Activated CD4-positive, alpha-beta T cell treated with anti-CD3 and anti-CD28 coated beads, Interleukin-2, amount 50 U/mL, for 16 hours (primary cell): ENCODE measurements at regions not wholly inside any gene's neighbourhood (a gene's known extent, or its start where the extent isn't known, plus 50 kb on each side); places are given as distances from the start of the nearest gene placed in this dataset.
A peak's percentile ranks its signal among the peaks of the same experiment; 100 is the strongest.
"Not testable (repeated sequence)": the region's sequence is repeated elsewhere in the genome, so short reads cannot be mapped to it uniquely, and the experiment has no call there.

Source experiments
- DNase-seq: peaks from one replicate; pipeline ENCODE4 v3.0.0-alpha.2; 2020

DNA sequence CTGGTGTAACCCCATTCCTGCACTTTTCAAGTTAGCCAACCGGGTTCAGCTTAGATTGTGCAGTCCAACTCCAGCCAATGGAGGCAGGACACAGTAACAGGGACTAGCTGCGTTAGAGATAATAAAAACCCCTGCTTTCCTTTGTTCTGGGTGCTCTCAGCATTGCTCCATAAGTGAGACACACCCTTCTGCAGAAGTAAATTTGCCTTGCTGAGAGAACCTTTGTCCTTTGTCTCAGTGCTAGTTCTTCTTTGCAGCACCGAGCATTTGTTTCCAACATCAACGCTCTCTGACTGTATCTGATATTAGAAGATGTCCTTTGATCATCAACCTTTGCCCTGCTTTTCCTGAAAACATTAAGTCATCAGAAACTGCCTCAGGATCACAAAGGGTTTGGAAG lies 169.5 kb upstream of the OR13F1 start:
- no peak for DNase-seq

DNA sequence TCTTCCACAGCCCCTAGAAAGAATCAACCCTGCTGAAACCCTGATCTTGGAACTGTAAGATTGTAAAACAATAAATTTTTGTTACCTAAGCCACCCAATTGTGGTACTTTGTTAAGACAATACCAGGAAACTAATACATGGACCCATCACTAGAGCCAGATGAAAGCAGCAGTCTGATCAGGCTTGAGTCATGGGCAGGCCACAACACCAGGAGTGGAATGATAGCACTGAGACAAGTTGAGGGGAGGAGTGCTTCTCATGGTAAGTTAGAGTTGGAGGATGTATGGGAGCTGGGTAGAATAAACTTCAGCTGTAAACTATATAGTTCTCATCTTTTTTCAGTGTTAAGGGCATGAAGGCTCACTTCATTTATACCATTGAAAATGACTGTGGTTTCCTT lies 164.4 kb upstream of the OR13F1 start:
- no peak for DNase-seq

DNA sequence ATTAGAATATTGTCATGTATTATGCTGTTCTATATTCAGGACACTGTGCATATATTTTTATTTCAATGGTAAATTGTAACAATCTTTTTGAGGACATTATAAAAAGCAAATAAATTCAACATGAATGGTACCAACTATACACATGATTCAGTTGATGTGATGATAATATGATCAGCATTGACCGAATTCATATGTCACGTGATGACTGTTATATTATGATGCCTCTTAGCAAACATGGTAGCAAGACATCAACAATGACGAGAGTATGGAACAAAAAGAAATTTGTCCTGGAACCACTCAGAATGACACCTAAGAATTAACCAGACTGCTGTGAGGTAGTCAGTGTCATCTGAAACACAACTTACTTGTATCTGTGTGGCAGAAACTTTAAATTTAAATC lies 161.5 kb upstream of the OR13F1 start:
- no peak for DNase-seq

DNA sequence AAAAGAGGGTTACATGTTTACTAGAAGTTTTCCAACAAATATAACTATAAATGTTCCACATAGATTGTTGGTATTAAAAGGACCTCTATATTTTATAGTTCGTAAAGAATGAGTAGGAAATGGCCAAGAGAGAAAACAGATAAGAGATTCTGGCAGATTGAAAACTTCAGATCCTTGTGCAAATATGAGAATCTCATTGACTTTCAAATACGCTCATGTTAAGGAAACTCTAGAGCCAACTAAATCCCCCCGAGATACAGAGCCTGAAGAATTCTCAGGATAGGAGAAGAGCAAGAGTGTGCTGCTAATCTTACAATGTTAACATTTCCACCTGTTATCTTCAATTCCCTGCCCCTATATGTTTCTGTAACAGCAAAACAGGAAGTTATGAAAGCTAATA lies 159.0 kb upstream of the OR13F1 start:
- DNase-seq, result no peak

DNA sequence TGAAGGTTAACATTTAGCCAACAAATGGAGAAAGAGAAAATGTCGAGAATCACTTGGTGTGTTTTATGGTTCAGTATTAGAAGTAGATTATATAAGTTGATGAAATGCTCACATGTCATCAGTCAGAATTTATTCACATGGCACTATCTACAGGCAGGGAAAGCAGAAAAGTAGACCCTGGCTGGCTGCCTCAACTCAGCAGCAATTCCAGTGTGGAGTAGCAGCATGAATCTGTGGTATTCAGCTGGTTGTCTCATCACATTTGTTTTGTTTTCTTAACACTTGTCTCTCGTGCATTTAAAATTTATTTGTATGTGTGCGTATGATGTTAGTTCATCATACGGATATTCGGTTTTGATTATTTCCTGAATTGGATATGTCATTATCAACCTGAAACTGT lies 153.5 kb upstream of the OR13F1 start:
- DNase-seq, result no peak

DNA sequence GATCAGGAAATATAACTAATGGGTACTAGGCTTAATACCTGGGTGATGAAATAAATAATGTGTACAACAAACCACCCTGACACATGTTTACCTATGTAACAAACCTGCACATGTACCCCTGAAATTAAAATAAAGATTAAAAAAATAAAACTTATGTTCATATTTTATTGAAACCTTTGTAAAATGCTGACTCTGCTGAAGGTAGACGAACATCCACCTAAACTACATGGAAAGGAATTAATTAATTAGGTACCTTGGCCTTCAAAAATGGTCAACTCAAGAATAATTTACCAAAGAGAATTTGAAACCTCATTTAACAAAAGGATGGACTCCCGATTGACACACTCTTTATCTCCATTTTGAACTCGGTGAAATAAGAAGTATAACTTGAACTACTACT lies 152.3 kb upstream of the OR13F1 start:
- no peak for DNase-seq

DNA sequence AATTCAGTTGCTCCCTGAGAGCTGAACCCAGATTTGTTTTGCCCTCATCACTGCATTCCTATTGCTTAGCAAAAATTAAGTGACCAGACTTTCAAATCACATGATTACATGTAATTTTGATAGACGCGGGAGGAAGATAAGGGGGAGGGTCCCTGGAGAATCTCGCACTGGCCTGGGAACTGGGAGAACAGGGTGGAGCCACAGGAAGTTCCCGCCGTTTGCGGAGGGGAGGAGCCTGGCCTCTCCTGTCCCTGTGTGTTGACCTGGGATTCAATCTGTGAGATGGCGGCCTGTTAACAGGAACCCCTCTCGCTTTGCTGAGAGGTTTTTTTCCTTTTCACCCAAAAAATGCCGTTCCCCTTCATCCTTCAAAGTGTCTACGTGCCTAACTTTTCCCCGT lies 142.9 kb upstream of the OR13F1 start:
- no peak for DNase-seq

DNA sequence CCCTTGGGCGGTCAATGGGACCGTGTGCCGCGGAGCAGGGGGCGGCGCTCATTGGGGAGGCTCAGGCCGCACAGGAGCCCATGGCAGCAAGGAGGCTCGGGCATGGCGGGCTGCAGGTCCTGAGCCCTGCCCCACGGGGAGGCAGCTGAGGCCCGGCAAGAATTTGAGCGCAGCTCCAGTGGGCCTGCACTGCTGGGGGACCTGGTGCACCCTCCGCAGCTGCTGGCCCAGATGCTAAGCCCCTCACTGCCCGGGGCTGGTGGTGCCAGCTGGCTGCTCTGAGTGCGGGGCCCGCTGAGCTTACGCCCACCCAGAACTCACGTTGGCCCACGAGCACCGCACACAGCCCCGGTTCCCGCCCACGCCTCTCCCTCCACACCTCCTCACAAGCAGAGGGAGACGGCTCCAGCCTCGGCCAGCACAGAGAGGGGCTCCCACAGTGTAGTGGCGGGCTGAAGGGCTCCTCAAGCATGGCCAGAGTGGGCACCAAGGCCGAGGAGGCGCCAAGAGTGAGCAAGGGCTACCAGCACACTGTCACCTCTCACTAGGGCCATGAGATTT lies 141.1 kb upstream of the OR13F1 start:
- no peak for DNase-seq

DNA sequence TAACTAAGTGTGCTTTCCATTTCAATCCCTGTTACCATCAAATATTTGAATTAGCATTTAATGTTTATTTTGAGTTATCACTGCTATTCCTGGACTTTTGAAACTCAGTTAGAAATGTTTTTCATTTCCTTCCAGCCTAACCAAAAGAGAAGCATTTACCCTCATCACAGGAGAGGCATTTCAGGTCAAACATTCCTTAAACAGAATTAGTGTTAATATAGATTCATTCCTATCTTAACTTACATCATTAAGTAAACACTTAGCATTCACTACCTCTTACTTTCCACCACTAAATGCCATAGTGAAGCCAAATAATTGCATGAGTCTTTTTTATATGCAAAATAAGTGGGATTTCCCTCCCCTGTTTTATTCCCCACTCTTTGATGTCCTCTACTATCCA lies 136.6 kb upstream of the OR13F1 start:
- no peak for DNase-seq

DNA sequence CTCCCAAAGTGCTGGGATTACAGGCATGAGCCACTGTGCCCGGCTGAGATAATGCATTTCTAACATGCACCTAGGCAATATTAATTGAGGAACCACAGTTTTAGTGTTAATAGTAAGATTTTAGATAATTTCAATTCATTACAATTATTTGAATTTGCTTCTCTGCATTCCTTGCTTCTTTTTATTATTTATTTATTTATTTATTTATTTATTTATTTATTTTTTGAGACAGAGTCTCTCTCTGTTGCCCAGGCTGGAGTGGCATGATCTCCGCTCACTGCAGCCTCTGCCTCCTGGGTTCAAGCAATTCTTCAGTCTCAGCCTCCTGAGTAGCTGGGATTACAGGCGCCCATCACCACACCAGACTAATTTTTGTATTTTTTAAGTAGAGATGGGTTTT lies 135.7 kb upstream of the OR13F1 start:
- not testable (repeated sequence) for DNase-seq

DNA sequence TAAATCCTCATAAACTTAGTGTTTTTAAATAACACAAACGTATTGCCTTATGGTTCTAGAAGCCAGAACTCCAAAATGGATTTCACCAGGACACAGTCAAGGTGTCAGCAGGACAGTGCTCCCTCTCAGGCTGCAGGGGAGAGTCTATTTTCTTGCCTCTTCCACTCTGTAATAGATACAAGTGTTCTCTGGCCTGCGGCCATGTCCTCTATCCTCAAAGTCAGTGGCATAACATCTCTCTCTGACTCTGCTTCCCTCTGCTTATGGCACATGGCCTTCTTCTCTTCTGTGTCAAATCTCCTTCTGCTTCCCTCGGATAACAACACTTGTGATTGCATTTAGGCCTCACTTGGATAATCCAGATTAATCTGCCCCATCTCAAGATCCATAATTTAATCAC lies 129.4 kb upstream of the OR13F1 start:
- DNase-seq, result no peak

DNA sequence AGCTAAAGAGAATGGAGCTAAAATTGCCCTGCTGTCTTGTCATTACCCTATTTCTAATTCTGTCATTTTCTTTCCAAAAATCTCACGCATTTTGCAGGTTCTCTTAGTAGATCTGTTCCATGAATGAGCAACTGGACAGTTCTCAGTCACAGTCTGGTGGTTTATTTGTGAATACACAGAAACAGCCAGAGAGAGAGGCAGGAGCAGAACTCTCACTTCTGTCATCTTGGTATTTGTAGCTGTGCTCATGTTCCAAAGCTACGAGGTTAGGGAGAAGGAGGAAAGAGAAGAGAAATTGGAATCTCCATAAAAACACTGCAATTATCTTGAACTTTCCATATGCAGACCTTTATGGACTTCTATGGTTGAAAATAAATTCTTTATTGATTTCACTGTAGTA lies 118.0 kb upstream of the OR13F1 start:
- DNase-seq, result no peak

DNA sequence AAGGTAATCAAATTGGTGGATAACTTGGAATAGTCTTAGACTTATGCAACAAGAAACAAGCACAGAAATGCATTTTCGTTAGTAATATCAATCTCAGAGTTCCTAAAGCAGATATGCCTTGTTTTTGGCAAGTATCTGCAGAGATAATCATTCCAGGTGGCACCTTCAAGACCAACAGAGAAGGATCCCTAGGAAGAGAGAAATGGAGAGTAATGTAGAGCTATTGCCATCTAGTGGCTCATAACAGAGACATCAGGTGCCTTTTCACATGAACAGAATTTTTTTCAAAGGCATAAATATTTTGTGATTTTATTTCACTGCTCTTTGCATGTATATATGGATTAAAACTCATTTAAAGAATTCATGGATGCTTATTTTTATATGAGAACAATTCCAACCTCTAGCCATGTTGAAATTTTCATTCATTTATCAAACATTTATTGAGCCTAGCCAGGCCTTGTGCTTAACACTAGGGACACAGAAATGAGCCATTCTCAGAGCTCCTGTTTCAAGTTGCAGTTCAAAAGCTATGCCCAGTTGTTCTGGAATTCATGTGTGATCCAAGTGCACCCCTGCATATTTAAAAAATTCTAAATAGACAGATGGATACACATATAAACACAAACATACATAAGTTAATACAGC lies 117.5 kb upstream of the OR13F1 start:
- DNase-seq, result peak; percentile 5

DNA sequence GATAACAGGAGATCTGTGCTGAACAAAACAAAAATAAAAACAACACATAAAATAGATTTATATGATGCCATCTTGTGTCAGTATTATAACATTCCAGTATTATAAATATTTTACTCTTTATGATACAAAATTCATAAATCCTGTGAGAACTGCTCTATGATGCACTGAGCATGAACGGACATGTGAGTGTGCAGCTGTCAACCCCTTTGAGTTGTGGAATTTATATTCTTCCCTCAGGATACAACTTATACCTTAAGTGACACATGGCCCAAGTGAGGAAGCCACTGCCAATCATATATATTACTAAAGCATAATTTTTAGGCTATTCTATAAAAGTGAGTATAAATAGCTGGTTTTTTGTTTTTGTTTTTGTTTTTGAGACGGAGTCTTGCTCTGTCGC lies 116.0 kb upstream of the OR13F1 start:
- DNase-seq, result no peak

DNA sequence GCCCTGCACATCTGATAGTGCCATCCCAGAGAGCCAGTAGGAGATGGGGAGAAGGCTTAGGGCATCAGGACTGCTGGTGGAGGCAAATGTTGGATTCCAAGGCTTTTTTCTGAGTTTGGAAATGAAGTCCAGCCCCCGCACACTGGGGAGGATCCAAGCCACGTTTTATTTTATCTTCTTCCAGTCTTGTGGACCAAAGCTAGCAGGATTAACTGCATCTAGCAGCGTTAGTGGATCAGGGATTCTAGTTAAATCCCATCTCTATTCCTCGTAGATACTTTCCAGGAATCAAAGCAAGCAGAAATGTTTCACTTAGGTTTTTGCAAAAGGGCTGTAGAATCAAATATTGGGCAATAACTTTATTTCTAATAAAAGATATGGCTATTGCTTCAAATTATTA lies 114.7 kb upstream of the OR13F1 start:
- DNase-seq, result no peak

DNA sequence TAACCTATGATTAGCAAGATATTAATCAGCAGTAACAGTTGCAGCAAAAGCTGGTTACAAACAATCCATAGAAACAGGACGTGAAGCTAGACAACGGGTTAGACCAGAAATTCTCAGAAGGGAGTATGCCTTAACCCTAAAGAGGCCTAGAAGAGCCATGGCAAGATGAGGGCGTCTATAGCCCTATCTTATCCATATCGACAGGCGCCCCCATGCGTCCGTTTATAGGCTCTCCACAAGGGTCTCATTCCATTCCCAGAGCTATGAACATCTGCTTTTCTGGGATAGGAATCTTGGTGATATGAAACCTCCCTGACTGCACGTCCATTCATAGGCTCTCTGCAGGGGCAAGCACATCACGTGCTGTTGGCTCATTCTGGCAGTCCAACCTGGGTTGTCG lies 109.2 kb upstream of the OR13F1 start:
- DNase-seq, result not testable (repeated sequence)

DNA sequence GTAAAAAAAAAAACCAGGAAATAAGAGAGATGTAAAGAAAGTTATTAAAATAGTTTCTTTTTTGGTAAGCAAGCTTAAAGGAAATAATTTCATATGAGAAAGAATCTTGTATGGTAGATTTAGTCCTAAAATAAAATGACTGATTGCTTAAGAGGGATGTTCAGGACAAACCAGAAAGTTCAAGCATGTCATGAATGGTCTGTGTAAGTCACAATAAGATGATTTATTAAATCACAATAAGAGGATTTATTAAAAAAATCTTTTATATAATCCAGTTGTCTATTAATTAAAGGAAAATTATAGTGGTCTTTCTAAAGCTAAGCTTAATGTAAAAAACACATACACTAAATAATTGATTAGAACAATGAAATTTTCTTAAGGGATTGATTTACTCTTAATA lies 91.8 kb upstream of the OR13F1 start:
- DNase-seq, result no peak

DNA sequence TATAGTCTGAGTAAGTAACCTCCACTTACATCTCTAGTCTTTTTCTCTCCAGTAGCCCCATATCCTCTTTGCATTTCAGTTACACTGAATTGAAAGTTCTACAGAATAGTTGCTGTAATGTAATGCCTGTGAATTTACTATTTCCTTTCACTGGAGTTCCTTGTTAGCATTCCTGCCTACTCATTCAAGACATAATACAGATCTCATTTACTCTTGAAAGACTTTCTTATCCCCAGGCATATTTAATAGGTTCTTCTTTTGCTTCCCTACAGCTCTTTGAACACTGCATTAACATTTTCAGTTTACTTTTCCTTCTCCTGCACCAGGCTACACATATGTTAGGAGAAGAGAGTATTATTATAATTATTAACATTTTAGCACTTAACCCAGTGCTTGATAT lies 87.6 kb upstream of the OR13F1 start:
- no peak for DNase-seq

DNA sequence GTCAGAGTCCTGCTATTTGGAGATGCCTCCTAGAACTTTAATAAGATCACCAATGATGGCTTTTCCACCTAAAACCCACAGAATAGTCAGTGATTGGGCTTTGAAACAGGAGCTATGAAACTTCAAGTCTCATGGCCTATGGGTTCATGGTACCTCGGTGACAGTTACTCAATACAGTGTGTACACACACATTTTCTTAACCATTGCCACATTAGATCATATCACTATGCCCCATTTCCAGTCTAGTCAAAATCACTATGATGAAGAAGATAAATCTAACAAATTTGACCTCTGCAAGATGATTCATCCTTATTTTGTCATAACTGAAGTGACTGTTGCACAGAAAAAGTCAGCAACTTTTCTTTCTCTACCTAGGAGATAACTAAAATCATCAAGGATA lies 86.8 kb upstream of the OR13F1 start:
- DNase-seq, result peak; percentile 33

DNA sequence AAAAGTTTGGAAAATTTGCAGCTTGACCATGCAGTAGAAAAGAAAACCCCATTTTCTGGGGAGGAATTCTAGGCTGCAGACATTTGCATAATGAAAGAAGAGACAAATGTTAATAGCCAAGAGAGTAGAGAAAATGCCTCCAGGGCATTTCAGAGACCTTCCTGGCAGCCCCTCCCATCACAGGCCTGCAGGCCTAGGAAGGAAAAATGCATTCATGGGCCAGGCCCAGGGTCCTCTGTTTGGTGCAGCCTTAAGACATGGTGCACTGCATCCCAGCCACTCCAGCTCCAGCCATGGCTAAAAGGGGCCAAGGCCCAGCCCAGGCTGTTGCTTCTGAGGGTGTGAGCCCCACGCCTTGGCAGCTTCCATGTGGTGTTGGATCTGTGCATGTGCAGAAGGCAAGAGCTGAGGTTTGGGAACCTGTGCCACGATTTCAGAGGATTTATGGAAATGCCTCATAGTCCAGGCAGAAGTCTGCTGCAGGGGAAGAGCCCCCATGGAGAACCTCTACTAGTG lies 75.0 kb upstream of the OR13F1 start:
- no peak for DNase-seq

DNA sequence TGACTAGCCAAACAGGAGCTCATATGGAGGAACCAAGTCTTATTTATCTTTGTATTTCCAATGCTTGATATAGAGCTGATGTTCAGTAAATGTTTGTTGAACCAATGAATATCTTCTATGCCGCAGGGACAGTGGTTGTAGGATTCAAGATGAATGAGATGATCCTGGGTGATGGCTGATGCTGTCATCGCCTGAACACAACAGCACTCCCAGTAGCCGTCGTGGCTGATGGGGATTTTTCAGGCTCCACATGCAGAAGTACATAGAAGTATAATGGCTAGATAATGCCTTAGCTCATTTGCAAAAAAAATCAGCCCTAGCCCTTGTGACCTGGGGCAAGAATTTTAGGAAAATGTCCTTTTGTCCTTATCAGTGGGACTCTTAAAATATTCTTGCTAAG lies 69.0 kb upstream of the OR13F1 start:
- no peak for DNase-seq

DNA sequence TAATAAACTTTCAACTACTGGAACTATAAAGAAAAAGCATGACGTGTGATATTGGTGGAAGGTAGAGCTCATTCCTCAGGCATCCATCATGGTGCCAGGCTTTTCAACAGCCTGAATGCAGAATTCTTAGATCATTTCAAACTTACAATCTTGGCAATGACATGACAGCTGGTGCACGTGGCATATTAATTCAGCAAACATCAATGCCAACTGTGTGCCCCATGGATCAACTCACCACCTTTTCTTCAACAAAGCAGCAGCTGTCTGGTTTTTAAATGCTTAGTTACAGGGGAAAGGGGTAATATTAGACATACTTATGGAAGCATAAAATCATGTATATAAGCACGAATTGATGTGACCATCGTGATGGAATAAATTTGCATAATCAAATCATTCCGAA lies 56.0 kb upstream of the OR13F1 start:
- DNase-seq, result no peak
